ENCODE measurements at regions not wholly inside any gene's neighbourhood (a gene's known extent, or its start where the extent isn't known, plus 50 kb on each side); places are given as distances from the start of the nearest gene placed in this dataset.

DNA sequence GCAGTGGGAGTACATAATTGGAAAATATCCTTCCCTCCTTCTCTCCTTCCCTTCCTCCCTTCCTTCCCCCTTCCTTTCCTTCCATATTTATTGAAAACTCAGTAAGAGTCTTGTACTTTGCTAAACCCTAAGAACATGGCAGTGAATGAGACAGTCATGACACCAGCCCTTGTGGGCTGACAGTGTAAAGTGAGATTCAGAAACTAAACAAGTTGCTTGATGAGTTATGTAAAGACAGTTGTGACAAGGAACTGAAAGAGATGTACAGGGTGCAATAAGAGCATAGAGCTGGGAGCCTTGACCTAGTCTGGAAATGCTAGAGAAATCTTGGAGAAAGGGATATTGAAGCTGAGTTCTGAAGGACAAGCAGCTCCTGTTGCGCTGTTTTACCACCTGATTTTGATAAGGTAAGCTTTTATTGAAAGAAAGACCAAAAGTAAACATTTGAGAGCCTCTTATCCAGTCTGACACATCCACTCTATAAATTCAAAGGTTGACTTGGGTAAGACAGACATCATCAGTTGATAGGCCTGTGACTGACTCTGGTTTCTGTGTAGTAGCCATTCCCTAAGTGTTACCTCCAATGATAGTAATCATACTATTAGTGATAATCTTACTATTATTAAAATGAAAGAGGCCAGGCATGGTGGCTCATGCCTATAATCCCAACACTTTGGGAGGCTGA, 66.5 kb upstream of the SKOR2 start:
- DNase-seq: no peak

DNA sequence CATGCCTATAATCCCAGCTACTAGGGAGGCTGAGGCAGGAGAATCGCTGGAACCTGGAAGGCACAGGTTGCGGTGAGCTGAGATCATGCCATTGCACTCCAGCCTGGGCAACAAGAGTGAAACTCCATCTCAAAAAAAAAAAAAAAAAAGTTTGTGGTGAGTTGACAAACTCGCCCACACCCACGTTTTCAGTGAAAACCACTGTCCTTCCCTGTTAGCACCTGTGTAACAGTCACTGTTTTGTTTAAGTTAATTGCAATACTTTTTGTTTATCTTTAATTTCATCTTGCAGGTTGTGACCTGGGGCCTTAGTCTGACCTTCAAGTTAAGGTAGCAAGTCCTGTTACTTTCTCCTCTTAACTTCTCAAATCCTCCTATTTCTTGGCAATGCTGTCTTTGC, 65.5 kb upstream of the SKOR2 start:
- no peak for DNase-seq

DNA sequence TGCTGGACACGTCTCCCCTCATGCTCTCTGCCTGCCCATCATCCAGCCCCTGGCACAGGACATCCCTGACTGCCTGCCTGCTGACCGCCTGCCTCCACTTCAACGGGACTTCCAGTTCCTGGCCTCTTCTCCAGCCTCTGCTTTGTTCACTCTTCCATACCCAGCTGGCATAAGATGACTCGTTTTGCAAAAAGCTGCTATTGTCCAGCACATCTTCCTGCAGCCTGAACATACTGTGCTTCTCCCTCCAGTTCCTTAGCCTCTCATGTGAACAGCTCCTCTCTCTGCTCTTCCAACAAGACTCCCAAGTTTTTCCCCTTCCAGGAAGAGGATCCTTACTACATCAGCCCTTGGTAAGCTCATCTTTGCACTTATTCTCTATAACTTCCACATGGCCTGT, 62.4 kb upstream of the SKOR2 start:
- no peak for DNase-seq

- no peak for DNase-seq
Observed at GRCh38 chr18:47311585-47311984, 60.1 kb upstream of the SKOR2 start.
